Superior temporal gyrus (tissue), 1 donor: ENCODE measurements at regions not wholly inside any gene's neighbourhood (a gene's known extent, or its start where the extent isn't known, plus 50 kb on each side); places are given as distances from the start of the nearest gene placed in this dataset.
A peak's percentile ranks its signal among the peaks of the same experiment; 100 is the strongest.

Experiments
- DNase-seq: peaks from one replicate; pipeline ENCODE4 v3.0.0-alpha.2; 2016; ENCODE audit errors: extremely low spot score

DNA sequence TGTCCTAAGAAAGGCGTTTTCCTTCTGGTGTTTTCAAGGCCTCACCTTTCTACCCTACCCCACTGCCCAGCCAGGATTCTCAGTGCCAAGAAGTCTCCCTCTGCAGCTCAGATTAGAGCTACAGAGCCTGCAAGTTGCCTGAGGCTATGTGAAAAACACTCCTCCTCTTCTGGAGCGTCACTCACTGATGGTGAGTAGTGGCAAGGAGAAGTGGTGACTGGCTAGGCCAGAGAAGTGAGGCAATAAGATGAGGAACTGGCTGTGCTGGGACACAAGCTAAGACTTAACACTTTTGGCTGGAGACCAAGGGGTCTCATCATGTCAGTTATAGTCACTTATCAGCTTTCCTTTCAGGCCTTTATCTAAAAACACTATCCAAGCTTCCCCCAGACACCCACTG lies 86.7 kb upstream of the PRKAR2B start:
- no peak for DNase-seq

DNA sequence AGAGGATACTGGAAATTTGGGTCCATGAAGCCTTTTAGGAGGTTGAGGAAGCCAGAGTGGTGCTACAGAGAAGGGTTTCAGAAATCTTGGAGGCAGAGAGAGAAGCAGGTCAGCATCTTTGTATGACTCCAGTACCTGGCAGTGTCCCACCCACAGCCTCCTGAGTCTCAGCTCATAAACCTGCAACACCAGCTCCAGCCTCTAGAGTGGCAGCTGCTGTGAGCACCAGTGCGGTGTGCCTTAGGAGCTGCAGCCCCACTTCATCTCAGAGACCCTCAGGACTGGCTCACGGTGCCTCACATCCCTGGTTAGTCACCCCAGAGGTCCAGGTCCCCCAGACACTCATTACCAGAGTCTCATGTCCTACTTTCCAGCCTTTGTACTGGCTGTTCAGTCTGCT lies 84.8 kb upstream of the PRKAR2B start:
- DNase-seq: no peak

- no peak for DNase-seq
These were observed 81.8 kb upstream of the PRKAR2B start for GRCh38 chr7:106962751-106963150.

DNA sequence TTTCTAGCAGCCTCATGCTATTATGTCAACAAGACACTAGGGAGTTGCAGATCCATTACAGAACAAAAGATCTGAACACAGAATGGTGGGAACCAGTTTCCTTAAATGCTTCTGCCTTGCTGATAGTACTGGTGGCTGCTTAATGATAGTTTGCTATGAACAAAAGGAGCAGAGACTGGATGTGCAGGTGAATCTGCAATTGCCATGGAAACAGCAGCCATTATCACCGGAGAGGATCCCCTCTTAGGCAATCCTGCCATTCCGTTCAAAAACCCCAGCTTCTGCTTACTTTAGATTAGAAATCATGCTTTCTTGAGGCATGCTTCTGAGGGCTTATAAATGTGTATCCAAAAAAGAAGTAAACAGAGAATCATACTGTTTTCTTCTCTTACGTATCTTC lies 80.0 kb upstream of the PRKAR2B start:
- no peak for DNase-seq

- no peak for DNase-seq
These were observed 79.4 kb upstream of the PRKAR2B start for GRCh38 chr7:106965108-106965507.

- no peak for DNase-seq
These were observed 78.4 kb upstream of the PRKAR2B start for GRCh38 chr7:106966121-106966520.

- DNase-seq: no peak
These were observed 76.3 kb upstream of the PRKAR2B start for GRCh38 chr7:106968160-106968559.

- DNase-seq: peak; percentile 56
These were observed 65.8 kb upstream of the PRKAR2B start for GRCh38 chr7:106978425-106979420.

DNA sequence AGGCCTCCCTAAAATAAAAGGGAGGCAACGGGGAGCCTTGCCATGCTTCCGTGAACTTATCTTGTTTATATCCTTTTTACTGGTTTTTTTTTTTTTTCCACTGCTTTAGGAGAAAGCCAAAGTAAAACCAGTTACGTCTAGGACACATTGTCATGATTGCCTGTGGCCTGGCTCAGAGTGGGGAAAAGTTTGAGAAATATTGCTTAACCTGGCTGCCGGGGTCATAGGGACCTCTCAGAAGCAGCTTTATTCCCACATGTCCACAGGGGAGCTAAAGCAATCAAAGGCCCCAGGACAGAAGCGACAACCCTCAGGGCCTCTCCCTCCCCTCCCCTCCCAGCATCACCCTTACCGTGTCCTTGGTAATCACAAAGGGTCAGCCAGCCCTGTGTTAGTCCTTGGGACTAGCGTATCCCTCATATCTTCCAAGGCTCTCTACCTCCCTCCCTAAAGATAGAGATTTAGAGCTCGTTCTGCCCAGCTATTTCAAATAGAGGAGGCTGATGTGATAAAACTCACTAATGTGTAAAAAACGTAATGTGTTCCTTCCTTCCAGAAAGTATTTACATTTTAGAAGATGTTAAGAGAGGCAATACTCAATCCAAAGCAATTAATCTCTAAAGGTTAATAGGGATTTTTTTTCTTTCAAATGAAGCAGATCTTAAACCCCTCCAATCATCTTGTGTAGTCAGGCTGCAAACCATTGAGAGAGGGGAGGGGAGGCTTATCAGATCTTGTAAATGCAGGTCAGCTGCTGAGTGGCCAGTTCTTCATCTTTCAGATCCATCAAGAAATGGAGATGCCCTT lies 64.8 kb upstream of the PRKAR2B start:
- no peak for DNase-seq

DNA sequence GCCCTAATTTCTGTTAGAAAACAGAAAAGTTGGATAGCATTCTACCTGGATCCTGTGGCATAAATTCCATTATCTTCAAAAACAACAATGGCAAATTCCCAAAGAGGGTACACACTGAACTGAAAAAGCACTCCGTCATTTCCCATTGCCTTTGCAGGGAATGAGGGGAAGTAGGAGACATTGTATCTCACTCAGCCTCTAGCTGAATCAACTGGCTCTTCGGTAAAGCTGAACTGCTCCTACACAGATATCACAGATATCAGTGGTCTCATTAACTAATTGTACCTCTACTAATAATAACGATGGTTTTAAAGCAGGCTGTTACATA lies 64.2 kb upstream of the PRKAR2B start:
- no peak for DNase-seq

- DNase-seq: no peak
These were observed 62.1 kb upstream of the PRKAR2B start for GRCh38 chr7:106982415-106982814.

DNA sequence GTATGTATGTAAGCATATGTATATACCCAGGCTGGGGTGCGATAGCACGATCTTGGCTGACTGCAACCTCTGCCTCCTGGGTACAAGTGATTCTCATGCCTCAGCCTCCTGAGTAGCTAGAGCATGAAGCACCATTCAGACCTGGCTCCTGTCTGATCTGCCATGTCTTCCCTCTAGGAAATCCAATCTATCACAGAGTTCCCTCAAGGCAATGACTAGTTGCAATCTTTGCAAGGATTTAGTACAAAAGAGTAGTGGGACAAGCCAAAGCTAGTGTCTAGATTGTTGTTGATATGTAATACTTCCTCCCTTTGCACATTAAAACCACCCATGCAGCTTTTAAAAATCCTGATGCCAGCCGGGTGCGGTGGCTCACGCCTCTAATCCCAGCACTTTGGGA lies 60.5 kb upstream of the PRKAR2B start:
- DNase-seq: no peak

- no peak for DNase-seq
These were observed 58.0 kb upstream of the PRKAR2B start for GRCh38 chr7:106986450-106986977.

- DNase-seq: no peak
These were observed 56.7 kb upstream of the PRKAR2B start for GRCh38 chr7:106987777-106988176.

GRCh38 chr7:106992511-106992910 lies 52.0 kb upstream of the PRKAR2B start:
- no peak for DNase-seq
